Cardiac fibroblast (primary cell): ENCODE measurements at regions not wholly inside any gene's neighbourhood (a gene's known extent, or its start where the extent isn't known, plus 50 kb on each side); places are given as distances from the start of the nearest gene placed in this dataset.

Source experiments
- DNase-seq, 2 donors: peaks; one replicate each; pipeline versions ENCODE4 v3.0.0 to v3.0.0-alpha.2; 2010; ENCODE audit warnings: low read depth in 2 of 2
- H3K4me3 ChIP-seq, 2 donors: replicated peaks in 1 of 2; 1 replicate in 1 of 2; 2 replicates in 1 of 2; pipeline ENCODE4 v1.5.1; 2011; ENCODE audit warnings: low read depth in 2 of 2, low read length in 2 of 2, mild to moderate bottlenecking in 2 of 2, moderate library complexity in 1 of 2
- CTCF ChIP-seq: IDR thresholded peaks from one replicate; pipeline ENCODE4 v1.5.1; 2011; ENCODE audit warnings: low read depth, mild to moderate bottlenecking, low read length, inconsistent platforms

- no peak for TF ChIP-seq CTCF
Observed at GRCh38 chr2:120992791-120993555, 257.3 kb downstream of the GLI2 start.

GRCh38 chr2:120993661-120994060 lies 258.0 kb downstream of the GLI2 start:
- DNase-seq = no peak
- no peak for TF ChIP-seq CTCF
- no peak overlapping the region for H3K4me3 ChIP-seq

More at GRCh38 chr2:120992791-120993555, 257.3 kb downstream of the GLI2 start:
- DNase-seq = no peak
- H3K4me3 ChIP-seq = no peak overlapping the region

- no peak for TF ChIP-seq CTCF
- no peak overlapping the region for H3K4me3 ChIP-seq
- DNase-seq = no peak
Observed at GRCh38 chr2:120994301-120994995, 258.8 kb downstream of the GLI2 start.

- TF ChIP-seq CTCF = no peak
Observed at GRCh38 chr2:120995152-120995551, 259.5 kb downstream of the GLI2 start.

GRCh38 chr2:120995656-120996190 lies 260.1 kb downstream of the GLI2 start:
- TF ChIP-seq CTCF = no peak
- H3K4me3 ChIP-seq = no peak overlapping the region
- DNase-seq = no peak

More at GRCh38 chr2:120995152-120995551, 259.5 kb downstream of the GLI2 start:
- DNase-seq = no peak
- H3K4me3 ChIP-seq = no peak overlapping the region

GRCh38 chr2:120999377-121000097 lies 263.9 kb downstream of the GLI2 start:
- no peak overlapping the region for H3K4me3 ChIP-seq
- DNase-seq = no peak
- TF ChIP-seq CTCF = no peak
